ENCODE measurements at regions not wholly inside any gene's neighbourhood (a gene's known extent, or its start where the extent isn't known, plus 50 kb on each side); places are given as distances from the start of the nearest gene placed in this dataset.
A peak's percentile ranks its signal among the peaks of the same experiment; 100 is the strongest.

- no peaks in the 10 kb centered on the region for H3K79me2 ChIP-seq (ENCODE audit: insufficient read depth, low read length)
- H3K36me3 ChIP-seq (replicated peaks in 1 of 2; ENCODE audit: control insufficient read depth in 1 of 2, insufficient read depth in 2 of 2, low read length in 2 of 2): no peaks in the 10 kb centered on the region
- ATAC-seq (no peak), FAIRE-seq (no peak), DNase-seq (ENCODE audit: low spot score) (peak; percentile 10)
- 0% methylated on average over 1 of the region's 1 CpG for WGBS (ENCODE audit: low lambda C conversion rate)
- no peaks in the 10 kb centered on the region for H3K4me1 ChIP-seq (ENCODE audit: insufficient read depth, low read length)
- BruUV-seq (replicated peaks): no TSS peak
- intact Hi-C loops (cut with micrococcal nuclease; ENCODE audit: unreplicated experiment): no loop called here
- H4K20me1 ChIP-seq (ENCODE audit: insufficient read depth, low read length): no peaks in the 10 kb centered on the region
- no peaks in the 10 kb centered on the region for H3K9me3 ChIP-seq (ENCODE audit: low read length)
- no peak overlapping the region for H3K4me3 ChIP-seq (replicated peaks in 1 of 3; ENCODE audit: insufficient read depth in 1 of 3, low read depth in 2 of 3, low read length in 3 of 3)
- H3K27ac ChIP-seq (ENCODE audit: extremely low read length, insufficient read depth, low read length): no peak overlapping the region
- CTCF ChIA-PET (ENCODE audit: low intra/inter-chr PET ratio, low total read pairs): no interaction called here
- TF ChIP-seq JUN (CRISPR knock-in tag; IDR thresholded peaks at IDR 0.05) (no peak), SRSF1 (optimal IDR thresholded peaks at IDR 0.05; ENCODE audit: low read depth, low read length) (no peak), ZNF292 (CRISPR knock-in tag; IDR thresholded peaks at IDR 0.05; ENCODE audit: borderline replicate concordance, low read depth) (no peak)
- H3K4me2 ChIP-seq (ENCODE audit: low read depth, low read length): no peak overlapping the region
- H3K27me3 ChIP-seq (ENCODE audit: control insufficient read depth in 1 of 2, insufficient read depth in 2 of 2, low read length in 2 of 2): no peaks in the 10 kb centered on the region
- in situ Hi-C loops (cut with HindIII; ENCODE audit: extremely low pct_ligation_motif_present, low pct_unique_long_range_greater_than_20kb): no loop called here
- POLR2A ChIA-PET: no interaction called here
- H3K9ac ChIP-seq (ENCODE audit: insufficient read depth, low read depth, low read length): no peak overlapping the region
- no peak overlapping the region for H2AFZ ChIP-seq (ENCODE audit: low read length)
Observed at GRCh38 chr10:57696641-57697040, 571.1 kb downstream of the IPMK start.

- no peak overlapping the region for H3K4me2 ChIP-seq (ENCODE audit: low read depth, low read length)
- ChIA-PET CTCF (ENCODE audit: low intra/inter-chr PET ratio, low total read pairs) (no interaction called here), POLR2A (no interaction called here)
- no peak for ATAC-seq
- no peak overlapping the region for H3K27ac ChIP-seq (ENCODE audit: extremely low read length, insufficient read depth, low read length)
- no peaks in the 10 kb centered on the region for H3K36me3 ChIP-seq (replicated peaks in 1 of 2; ENCODE audit: control insufficient read depth in 1 of 2, insufficient read depth in 2 of 2, low read length in 2 of 2)
- no peaks in the 10 kb centered on the region for H3K4me1 ChIP-seq (ENCODE audit: insufficient read depth, low read length)
- FAIRE-seq: no peak
- H3K79me2 ChIP-seq (ENCODE audit: insufficient read depth, low read length): no peaks in the 10 kb centered on the region
- no peaks in the 10 kb centered on the region; a peak in 1 of 5 replicates for H3K27me3 ChIP-seq (ENCODE audit: control insufficient read depth in 1 of 2, insufficient read depth in 2 of 2, low read length in 2 of 2)
- in situ Hi-C loops (cut with HindIII; ENCODE audit: extremely low pct_ligation_motif_present, low pct_unique_long_range_greater_than_20kb) (no loop called here), intact Hi-C loops (cut with micrococcal nuclease; ENCODE audit: unreplicated experiment) (no loop called here)
- BruUV-seq (replicated peaks): no TSS peak
- H3K4me3 ChIP-seq (replicated peaks in 1 of 3; ENCODE audit: insufficient read depth in 1 of 3, low read depth in 2 of 3, low read length in 3 of 3): no peak overlapping the region
- no peak overlapping the region for H3K9ac ChIP-seq (ENCODE audit: insufficient read depth, low read depth, low read length)
- DNase-seq (ENCODE audit: low spot score): no peak
- WGBS (ENCODE audit: low lambda C conversion rate): 1% methylated on average over 3 of the region's 3 CpGs
- H2AFZ ChIP-seq (ENCODE audit: low read length): no peak overlapping the region
- no peak for TF ChIP-seq WIZ (CRISPR knock-in tag; IDR thresholded peaks at IDR 0.05)
- no peak for TF ChIP-seq ZNF572 (CRISPR knock-in tag; IDR thresholded peaks at IDR 0.05)
- no peak for TF ChIP-seq RXRA (CRISPR knock-in tag; IDR thresholded peaks at IDR 0.05)
- no peak for TF ChIP-seq RBM39 (IDR thresholded peaks at IDR 0.05; ENCODE audit: low read depth, low read length, poor library complexity, severe bottlenecking)
- TF ChIP-seq MXD3 (CRISPR knock-in tag; IDR thresholded peaks at IDR 0.05): no peak
- no peak for TF ChIP-seq MNT (IDR thresholded peaks at IDR 0.05)
- TF ChIP-seq MATR3 (CRISPR knock-in tag; IDR thresholded peaks at IDR 0.05): no peak
- no peaks in the 10 kb centered on the region for H4K20me1 ChIP-seq (ENCODE audit: insufficient read depth, low read length)
- H3K9me3 ChIP-seq (ENCODE audit: low read length): no peaks in the 10 kb centered on the region
Observed at GRCh38 chr10:57694956-57695608, 572.6 kb downstream of the IPMK start.

Data from HepG2 (cell line).